ENCODE measurements at regions not wholly inside any gene's neighbourhood (a gene's known extent, or its start where the extent isn't known, plus 50 kb on each side); places are given as distances from the start of the nearest gene placed in this dataset.

GRCh38 chr6:134503585-134504281 is 185.8 kb upstream of the SGK1 start:
- DNase-seq (ENCODE audit: low read depth, low spot score) = no peak

- no peak for DNase-seq (ENCODE audit: low read depth, low spot score)
These were observed 185.0 kb upstream of the SGK1 start for GRCh38 chr6:134502614-134503549.

- no peak for DNase-seq (ENCODE audit: low read depth, low spot score)
These were observed 178.0 kb upstream of the SGK1 start for GRCh38 chr6:134495890-134496248.

- no peak for DNase-seq (ENCODE audit: low read depth, low spot score)
These were observed 177.4 kb upstream of the SGK1 start for GRCh38 chr6:134495203-134495889.

GRCh38 chr6:134493789-134494188 is 175.9 kb upstream of the SGK1 start:
- no peak for DNase-seq (ENCODE audit: low read depth, low spot score)

- no peak for DNase-seq (ENCODE audit: low read depth, low spot score)
These were observed 173.6 kb upstream of the SGK1 start for GRCh38 chr6:134491477-134491876.

GRCh38 chr6:134482593-134483270 is 164.8 kb upstream of the SGK1 start:
- DNase-seq (ENCODE audit: low read depth, low spot score) = no peak

- DNase-seq (ENCODE audit: low read depth, low spot score) = no peak
These were observed 164.1 kb upstream of the SGK1 start for GRCh38 chr6:134481966-134482365.

GRCh38 chr6:134480593-134480992 is 162.7 kb upstream of the SGK1 start:
- no peak for DNase-seq (ENCODE audit: low read depth, low spot score)

- DNase-seq (ENCODE audit: low read depth, low spot score) = no peak
These were observed 161.0 kb upstream of the SGK1 start for GRCh38 chr6:134478764-134479399.

- no peak for DNase-seq (ENCODE audit: low read depth, low spot score)
These were observed 160.2 kb upstream of the SGK1 start for GRCh38 chr6:134477991-134478635.

GRCh38 chr6:134474955-134475354 is 157.0 kb upstream of the SGK1 start:
- no peak for DNase-seq (ENCODE audit: low read depth, low spot score)

GRCh38 chr6:134472661-134473060 is 154.7 kb upstream of the SGK1 start:
- DNase-seq (ENCODE audit: low read depth, low spot score) = no peak

GRCh38 chr6:134472046-134472445 is 154.1 kb upstream of the SGK1 start:
- no peak for DNase-seq (ENCODE audit: low read depth, low spot score)

- no peak for DNase-seq (ENCODE audit: low read depth, low spot score)
These were observed 152.6 kb upstream of the SGK1 start for GRCh38 chr6:134470457-134470975.

- DNase-seq (ENCODE audit: low read depth, low spot score) = no peak
These were observed 152.0 kb upstream of the SGK1 start for GRCh38 chr6:134469702-134470456.

GRCh38 chr6:134468633-134469032 is 150.7 kb upstream of the SGK1 start:
- no peak for DNase-seq (ENCODE audit: low read depth, low spot score)

- DNase-seq (ENCODE audit: low read depth, low spot score) = no peak
These were observed 149.7 kb upstream of the SGK1 start for GRCh38 chr6:134467620-134468019.

GRCh38 chr6:134466771-134467525 is 149.0 kb upstream of the SGK1 start:
- no peak for DNase-seq (ENCODE audit: low read depth, low spot score)

Data from brain pericyte (primary cell).